NT2/D1 (cell line): ENCODE measurements at regions not wholly inside any gene's neighbourhood (a gene's known extent, or its start where the extent isn't known, plus 50 kb on each side); places are given as distances from the start of the nearest gene placed in this dataset.

Experiments used
- SUZ12 ChIP-seq: IDR thresholded peaks from 2 replicates; pipeline ENCODE4 v1.6.1; 2011; ENCODE audit not compliant: insufficient read length, insufficient read depth; ENCODE audit errors: extremely low read depth
- ZNF274 ChIP-seq: IDR thresholded peaks from 2 replicates; pipeline ENCODE4 v1.6.1; 2011; ENCODE audit warnings: mild to moderate bottlenecking, low read depth, low read length

- TF ChIP-seq ZNF274 (no peak), SUZ12 (no peak)
Observed at GRCh38 chr4:155047755-155048154, 160.7 kb upstream of the NPY2R start.
